Testis (tissue), 2 donors: ENCODE measurements at regions not wholly inside any gene's neighbourhood (a gene's known extent, or its start where the extent isn't known, plus 50 kb on each side); places are given as distances from the start of the nearest gene placed in this dataset.

Experiments used
- DNase-seq: peaks from one replicate; pipeline ENCODE4 v3.0.0-alpha.2; 2019
- H3K27ac ChIP-seq, 2 donors: fragments of 200-600 bp; sonication (generic); one replicate each; pipeline ENCODE4 v1.5.1; 2019
- H3K27me3 ChIP-seq: fragments of 200-600 bp; sonication (generic); one replicate; pipeline ENCODE4 v1.5.1; 2019
- H3K36me3 ChIP-seq: fragments of 200-600 bp; sonication (generic); one replicate; pipeline ENCODE4 v1.5.1; 2017; ENCODE audit warnings: low read depth; ENCODE audit errors: missing control alignments
- H3K4me1 ChIP-seq: fragments of 200-600 bp; sonication (generic); one replicate; pipeline ENCODE4 v1.5.1; 2019
- H3K4me3 ChIP-seq, 2 donors: fragments of 200-600 bp; sonication (generic); one replicate each; pipeline ENCODE4 v1.5.1; 2017 to 2019
- H3K9me3 ChIP-seq: fragments of 200-600 bp; sonication (generic); one replicate; pipeline ENCODE4 v1.5.1; 2017
- POLR2A ChIP-seq: fragments of 450-650 bp; IDR thresholded peaks from one replicate; pipeline ENCODE4 v1.6.1; 2017; ENCODE audit warnings: antibody characterized with exemption, mild to moderate bottlenecking, moderate library complexity
- whole genome bisulfite sequencing, 2 donors: methylation state at CpG; one replicate each; pipeline ENCODE4 v1.1.5; 2018; 5-methylcytosine and 5-hydroxymethylcytosine counted together
- intact Hi-C: fragments of 100-400 bp; cut with DNase I; formaldehyde crosslinking; loops from one replicate; pipeline ENCODE4 v1.15.1; 2023; ENCODE audit warnings: low total_unique reads
- TF ChIP-seq, protein P1 (sequence below), 3 experiments: fragments of 450-650 bp in 2 of 3; fragments of 200-600 bp in 1 of 3; sonication (generic) in 1 of 3; IDR thresholded peaks; one replicate each; pipeline ENCODE4 v1.5.1; 2016 to 2019; ENCODE audit warnings: antibody characterized with exemption in 3 of 3, mild to moderate bottlenecking in 2 of 3, moderate library complexity in 1 of 3

DNA sequence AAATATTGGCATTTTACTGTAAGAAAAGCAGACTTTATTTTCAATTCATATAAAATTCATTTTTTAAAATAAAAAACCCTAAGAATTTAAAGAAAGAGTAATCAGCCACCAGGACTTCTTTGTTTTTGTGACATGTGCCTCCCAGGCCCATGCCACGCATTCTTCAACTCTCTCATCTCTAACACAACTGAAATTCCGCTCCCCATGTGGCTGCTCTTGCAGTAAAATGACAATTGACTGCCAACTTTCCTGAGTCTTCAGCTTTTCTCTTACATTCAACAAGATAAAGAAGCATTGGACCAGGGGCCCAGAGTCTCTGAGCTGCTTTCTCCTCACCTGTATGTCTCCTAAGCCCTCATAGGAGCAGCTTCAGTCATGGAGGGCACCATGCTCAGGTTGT lies 372.1 kb downstream of the UQCRFS1 start:
- TF ChIP-seq POLR2A, result no peak
- TF ChIP-seq, protein P1, sequence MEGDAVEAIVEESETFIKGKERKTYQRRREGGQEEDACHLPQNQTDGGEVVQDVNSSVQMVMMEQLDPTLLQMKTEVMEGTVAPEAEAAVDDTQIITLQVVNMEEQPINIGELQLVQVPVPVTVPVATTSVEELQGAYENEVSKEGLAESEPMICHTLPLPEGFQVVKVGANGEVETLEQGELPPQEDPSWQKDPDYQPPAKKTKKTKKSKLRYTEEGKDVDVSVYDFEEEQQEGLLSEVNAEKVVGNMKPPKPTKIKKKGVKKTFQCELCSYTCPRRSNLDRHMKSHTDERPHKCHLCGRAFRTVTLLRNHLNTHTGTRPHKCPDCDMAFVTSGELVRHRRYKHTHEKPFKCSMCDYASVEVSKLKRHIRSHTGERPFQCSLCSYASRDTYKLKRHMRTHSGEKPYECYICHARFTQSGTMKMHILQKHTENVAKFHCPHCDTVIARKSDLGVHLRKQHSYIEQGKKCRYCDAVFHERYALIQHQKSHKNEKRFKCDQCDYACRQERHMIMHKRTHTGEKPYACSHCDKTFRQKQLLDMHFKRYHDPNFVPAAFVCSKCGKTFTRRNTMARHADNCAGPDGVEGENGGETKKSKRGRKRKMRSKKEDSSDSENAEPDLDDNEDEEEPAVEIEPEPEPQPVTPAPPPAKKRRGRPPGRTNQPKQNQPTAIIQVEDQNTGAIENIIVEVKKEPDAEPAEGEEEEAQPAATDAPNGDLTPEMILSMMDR (IDR thresholded peaks at IDR 0.05), result no peak
- intact Hi-C loops, result no loop called here
- no peaks in the 10 kb centered on the region for H3K9me3 ChIP-seq
- no peaks in the 10 kb centered on the region for H3K36me3 ChIP-seq
- H3K27ac ChIP-seq, result no peak overlapping the region
- DNase-seq, result no peak
- no peaks in the 10 kb centered on the region for H3K4me1 ChIP-seq
- H3K27me3 ChIP-seq, result no peaks in the 10 kb centered on the region
- H3K4me3 ChIP-seq, result no peak overlapping the region
- WGBS, 2 donors, result 91 to 98% methylated on average over 2 of the region's 2 CpGs

DNA sequence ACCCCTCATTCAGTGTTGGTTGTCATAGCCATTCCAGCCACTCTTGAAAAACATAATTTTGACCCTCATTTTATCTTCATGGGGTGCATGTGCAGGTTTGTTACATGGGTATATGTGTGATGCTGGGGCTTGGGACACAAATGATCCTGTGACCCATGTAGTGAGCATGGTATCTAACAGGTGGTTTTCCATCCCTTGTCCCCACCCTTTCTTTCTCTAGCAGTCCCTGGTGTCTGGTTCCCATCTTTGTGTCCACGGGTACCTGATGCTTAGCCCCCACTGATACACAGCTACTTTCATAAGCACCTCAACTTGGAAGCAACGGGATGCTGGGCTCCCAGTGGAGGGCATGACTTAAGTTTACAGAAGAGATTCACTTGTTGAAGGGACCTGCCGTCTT lies 373.5 kb downstream of the UQCRFS1 start:
- Histone ChIP-seq H3K4me1 (no peaks in the 10 kb centered on the region), H3K27ac (no peak overlapping the region), H3K27me3 (no peaks in the 10 kb centered on the region), H3K36me3 (no peaks in the 10 kb centered on the region), H3K4me3 (no peak overlapping the region), H3K9me3 (no peaks in the 10 kb centered on the region)
- 84 to 86% methylated on average over 3 of the region's 3 CpGs for WGBS, 2 donors
- intact Hi-C loops, result no loop called here
- no peak for DNase-seq
- TF ChIP-seq, protein P1 (IDR thresholded peaks at IDR 0.05), result no peak
- no peak for TF ChIP-seq POLR2A

DNA sequence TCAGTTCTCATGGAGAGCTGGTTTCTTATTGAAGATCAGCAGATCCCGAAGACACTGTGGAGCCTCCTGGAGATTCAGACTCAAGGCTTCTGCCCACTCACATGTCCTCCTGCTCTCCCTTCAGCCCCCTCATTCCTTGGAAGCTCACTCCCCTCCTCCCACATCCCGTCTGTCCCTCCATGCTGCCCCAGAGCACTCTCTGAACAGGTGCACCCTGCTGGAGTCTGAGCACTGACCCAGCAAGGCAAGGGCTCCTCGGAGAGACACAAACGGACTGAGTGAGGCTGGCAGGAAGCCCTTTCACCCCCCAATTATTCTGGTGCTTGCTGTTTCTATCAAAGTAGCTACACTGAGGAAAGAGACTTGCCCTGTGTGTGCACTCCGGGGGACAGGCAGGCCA lies 374.0 kb downstream of the UQCRFS1 start:
- TF ChIP-seq, protein P1 (IDR thresholded peaks at IDR 0.05), result no peak
- TF ChIP-seq POLR2A, result no peak
- DNase-seq, result no peak
- WGBS, 2 donors, result 36 to 48% methylated on average over 3 to 5 of the region's 5 CpGs
- Histone ChIP-seq H3K36me3 (no peaks in the 10 kb centered on the region), H3K27me3 (no peaks in the 10 kb centered on the region), H3K4me3 (no peak overlapping the region), H3K9me3 (no peaks in the 10 kb centered on the region), H3K4me1 (no peaks in the 10 kb centered on the region), H3K27ac (no peak overlapping the region)
- intact Hi-C loops, result no loop called here

DNA sequence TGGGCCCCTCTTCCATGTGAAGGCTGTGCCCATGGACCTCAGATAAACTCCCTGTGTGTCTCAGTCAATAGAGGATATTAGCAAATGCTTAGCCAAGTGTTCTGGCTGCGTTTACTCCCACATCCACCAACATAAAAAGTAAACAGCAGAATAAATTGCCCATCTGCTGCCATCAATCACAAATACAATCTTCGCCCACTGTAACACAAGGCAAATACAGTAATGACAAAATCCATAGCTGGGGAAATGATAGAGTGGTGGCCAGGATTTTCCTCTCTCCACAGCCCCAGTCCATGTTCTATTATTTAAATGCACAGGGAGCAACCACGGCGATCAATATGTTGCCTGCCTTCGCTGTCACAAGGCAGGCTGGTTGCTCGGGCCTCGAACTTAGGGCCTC lies 376.5 kb downstream of the UQCRFS1 start:
- Histone ChIP-seq H3K27me3 (no peaks in the 10 kb centered on the region), H3K4me3 (no peak overlapping the region), H3K9me3 (no peaks in the 10 kb centered on the region), H3K36me3 (no peaks in the 10 kb centered on the region), H3K4me1 (no peaks in the 10 kb centered on the region), H3K27ac (no peak overlapping the region)
- TF ChIP-seq POLR2A, result no peak
- TF ChIP-seq, protein P1 (IDR thresholded peaks at IDR 0.05), result no peak
- DNase-seq, result no peak
- intact Hi-C loops, result no loop called here
- WGBS, 2 donors, result 82 to 87% methylated on average over 7 of the region's 7 CpGs

DNA sequence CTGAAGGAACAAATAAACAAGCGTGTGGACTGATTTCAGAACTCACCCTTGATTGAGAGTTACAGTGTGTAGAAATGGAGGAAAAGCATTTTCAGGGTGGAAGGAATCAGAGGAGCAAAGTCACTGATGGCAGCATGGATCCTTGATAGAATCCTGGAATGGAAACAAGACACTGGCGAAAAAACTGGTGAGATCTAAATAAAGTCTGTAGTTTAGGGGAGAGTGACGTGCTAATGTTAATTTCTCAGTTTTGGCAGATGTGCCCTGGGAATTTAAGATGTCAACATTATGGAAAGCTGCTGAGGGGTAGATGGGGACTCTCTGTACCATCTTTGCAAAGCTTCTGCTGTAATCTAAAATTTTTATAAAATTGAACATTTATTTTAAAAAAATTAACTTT lies 378.0 kb downstream of the UQCRFS1 start:
- Histone ChIP-seq H3K4me1 (no peaks in the 10 kb centered on the region), H3K36me3 (no peaks in the 10 kb centered on the region), H3K9me3 (no peaks in the 10 kb centered on the region), H3K27me3 (no peaks in the 10 kb centered on the region), H3K4me3 (no peak overlapping the region), H3K27ac (no peak overlapping the region)
- intact Hi-C loops, result no loop called here
- WGBS, 2 donors, result 64 to 78% methylated on average over 3 of the region's 3 CpGs
- DNase-seq, result no peak
- TF ChIP-seq, protein P1 (IDR thresholded peaks at IDR 0.05), result no peak
- no peak for TF ChIP-seq POLR2A
